ENCODE measurements at regions not wholly inside any gene's neighbourhood (a gene's known extent, or its start where the extent isn't known, plus 50 kb on each side); places are given as distances from the start of the nearest gene placed in this dataset.
"Not testable (repeated sequence)": the region's sequence is repeated elsewhere in the genome, so short reads cannot be mapped to it uniquely, and the experiment has no call there.

- TF ChIP-seq ZNF660 (tag by site-specific recombination; IDR thresholded peaks at IDR 0.05) (no peak), ZSCAN23 (tag by site-specific recombination; IDR thresholded peaks at IDR 0.05) (no peak), ZNF785 (tag by site-specific recombination; IDR thresholded peaks at IDR 0.05) (no peak), ZNF19 (tag by site-specific recombination; IDR thresholded peaks at IDR 0.05; ENCODE audit: low read depth) (no peak), ZNF843 (tag by site-specific recombination; IDR thresholded peaks at IDR 0.05) (no peak), ZNF416 (tag by site-specific recombination; IDR thresholded peaks at IDR 0.05) (no peak), ZFP69B (tag by site-specific recombination; IDR thresholded peaks at IDR 0.05) (no peak)
Measured at GRCh38 chr1:60847391-60847790, 235.0 kb upstream of the NFIA start (continued).

GRCh38 chr1:60845659-60846058 is 236.7 kb upstream of the NFIA start:
- H3K27ac ChIP-seq (ENCODE audit: extremely low read depth, low read depth, low read length); POLR2A ChIA-PET; H3K9me3 ChIP-seq (ENCODE audit: control insufficient read depth, insufficient read depth, low read depth, low read length); H3K4me1 ChIP-seq (ENCODE audit: control insufficient read depth, insufficient read depth, low read length); H3K36me3 ChIP-seq (ENCODE audit: control insufficient read depth in 2 of 2, insufficient read depth in 1 of 2, low read length in 2 of 2); H3K4me3 ChIP-seq (ENCODE audit: low read depth, low read length): not testable (repeated sequence)
- TF ChIP-seq ZNF146 (tag by site-specific recombination; IDR thresholded peaks at IDR 0.05) = peak; percentile 69
- CTCF ChIA-PET = interaction anchor here (0.6 to 1.1 kb wide), 2 partner anchors 197 to 743 kb away, joined by 3 to 5 read pairs; no protein-coding TSS in a partner anchor

GRCh38 chr1:60842304-60842703 is 240.1 kb upstream of the NFIA start:
- H3K4me1 ChIP-seq (ENCODE audit: control insufficient read depth, insufficient read depth, low read length) = no peaks in the 10 kb centered on the region
- H3K36me3 ChIP-seq (ENCODE audit: control insufficient read depth in 2 of 2, insufficient read depth in 1 of 2, low read length in 2 of 2) = no peaks in the 10 kb centered on the region
- no peak overlapping the region for H3K4me3 ChIP-seq (ENCODE audit: low read depth, low read length)
- no peaks in the 10 kb centered on the region for H3K9me3 ChIP-seq (ENCODE audit: control insufficient read depth, insufficient read depth, low read depth, low read length)
- TF ChIP-seq ZIC2 (tag by site-specific recombination; IDR thresholded peaks at IDR 0.05) = no peak
- H3K27ac ChIP-seq (ENCODE audit: extremely low read depth, low read depth, low read length) = no peak overlapping the region
- ChIA-PET CTCF (interaction anchor here (0.5 to 0.6 kb wide), 3 partner anchors 114 to 276 kb away, joined by 3 to 4 read pairs (median 3); no protein-coding TSS in a partner anchor), POLR2A (no interaction called here)

GRCh38 chr1:60841116-60842046 is 241.0 kb upstream of the NFIA start:
- ChIA-PET POLR2A (no interaction called here), CTCF (interaction anchor here (0.7 to 1.0 kb wide), 2 partner anchors 9 to 39 kb away, joined by 3 to 5 read pairs; no protein-coding TSS in a partner anchor)
- Histone ChIP-seq H3K36me3 (ENCODE audit: control insufficient read depth in 2 of 2, insufficient read depth in 1 of 2, low read length in 2 of 2) (no peaks in the 10 kb centered on the region), H3K9me3 (ENCODE audit: control insufficient read depth, insufficient read depth, low read depth, low read length) (no peaks in the 10 kb centered on the region), H3K4me3 (ENCODE audit: low read depth, low read length) (no peak overlapping the region), H3K4me1 (ENCODE audit: control insufficient read depth, insufficient read depth, low read length) (no peaks in the 10 kb centered on the region), H3K27ac (ENCODE audit: extremely low read depth, low read depth, low read length) (no peak overlapping the region)
- TF ChIP-seq ZNF837 (tag by site-specific recombination; IDR thresholded peaks at IDR 0.05) (no peak), HOXD13 (CRISPR knock-in tag; IDR thresholded peaks at IDR 0.05; ENCODE audit: borderline replicate concordance) (no peak), ZNF146 (tag by site-specific recombination; IDR thresholded peaks at IDR 0.05) (no peak), REPIN1 (tag by site-specific recombination; IDR thresholded peaks at IDR 0.05; ENCODE audit: low read depth) (no peak), ZNF692 (tag by site-specific recombination; IDR thresholded peaks at IDR 0.05) (no peak), ZNF2 (tag by site-specific recombination; IDR thresholded peaks at IDR 0.05) (no peak), AEBP2 (tag by site-specific recombination; IDR thresholded peaks at IDR 0.05; ENCODE audit: borderline replicate concordance) (no peak), ZNF169 (tag by site-specific recombination; IDR thresholded peaks at IDR 0.05) (no peak), ZNF391 (tag by site-specific recombination; IDR thresholded peaks at IDR 0.05; ENCODE audit: borderline replicate concordance, low read depth) (no peak), ZNF133 (tag by site-specific recombination; IDR thresholded peaks at IDR 0.05) (no peak), ZNF266 (tag by site-specific recombination; IDR thresholded peaks at IDR 0.05; ENCODE audit: low read depth) (no peak), ZSCAN30 (tag by site-specific recombination; IDR thresholded peaks at IDR 0.05) (no peak), ZNF362 (tag by site-specific recombination; IDR thresholded peaks at IDR 0.05) (no peak), ZNF394 (tag by site-specific recombination; IDR thresholded peaks at IDR 0.05; ENCODE audit: borderline replicate concordance) (no peak), ZNF707 (tag by site-specific recombination; IDR thresholded peaks at IDR 0.05) (no peak), ZNF558 (tag by site-specific recombination; IDR thresholded peaks at IDR 0.05) (no peak), ZNF354C (tag by site-specific recombination; IDR thresholded peaks at IDR 0.05; ENCODE audit: borderline replicate concordance, low read depth) (no peak), ZNF785 (tag by site-specific recombination; IDR thresholded peaks at IDR 0.05) (no peak), SALL2 (tag by site-specific recombination; IDR thresholded peaks at IDR 0.05; ENCODE audit: borderline replicate concordance) (no peak)

Measured in HEK293 (cell line).